Hematopoietic multipotent progenitor cell treated with erythropoietin and hydrocortisone succinate and interleukin-3 and kit ligand, for 6 days (in vitro differentiated cells): ENCODE measurements at regions not wholly inside any gene's neighbourhood (a gene's known extent, or its start where the extent isn't known, plus 50 kb on each side); places are given as distances from the start of the nearest gene placed in this dataset.

Experiments used
- DNase-seq: peaks from one replicate; pipeline ENCODE4 v3.0.0-alpha.2; 2015

DNA sequence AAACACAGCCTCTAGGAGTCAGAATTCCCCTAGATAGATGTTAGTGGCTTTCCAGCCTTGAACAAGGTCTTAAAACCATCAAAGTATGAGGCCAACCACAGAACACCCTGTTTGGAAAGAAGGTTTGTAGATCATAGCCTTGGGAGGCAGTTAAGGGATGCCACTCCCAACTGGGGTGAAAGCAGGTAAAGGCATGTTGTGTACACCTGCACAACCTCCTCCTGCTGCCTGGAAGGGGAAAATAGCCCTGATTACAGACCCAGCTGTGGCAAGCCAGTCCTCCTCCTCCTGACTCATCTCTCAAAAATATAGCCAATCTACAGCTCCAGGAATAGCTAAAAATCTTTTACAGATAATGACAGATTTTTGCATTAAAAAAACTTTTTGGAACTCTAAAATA lies 108.1 kb downstream of the RBM43 start:
- DNase-seq: no peak

DNA sequence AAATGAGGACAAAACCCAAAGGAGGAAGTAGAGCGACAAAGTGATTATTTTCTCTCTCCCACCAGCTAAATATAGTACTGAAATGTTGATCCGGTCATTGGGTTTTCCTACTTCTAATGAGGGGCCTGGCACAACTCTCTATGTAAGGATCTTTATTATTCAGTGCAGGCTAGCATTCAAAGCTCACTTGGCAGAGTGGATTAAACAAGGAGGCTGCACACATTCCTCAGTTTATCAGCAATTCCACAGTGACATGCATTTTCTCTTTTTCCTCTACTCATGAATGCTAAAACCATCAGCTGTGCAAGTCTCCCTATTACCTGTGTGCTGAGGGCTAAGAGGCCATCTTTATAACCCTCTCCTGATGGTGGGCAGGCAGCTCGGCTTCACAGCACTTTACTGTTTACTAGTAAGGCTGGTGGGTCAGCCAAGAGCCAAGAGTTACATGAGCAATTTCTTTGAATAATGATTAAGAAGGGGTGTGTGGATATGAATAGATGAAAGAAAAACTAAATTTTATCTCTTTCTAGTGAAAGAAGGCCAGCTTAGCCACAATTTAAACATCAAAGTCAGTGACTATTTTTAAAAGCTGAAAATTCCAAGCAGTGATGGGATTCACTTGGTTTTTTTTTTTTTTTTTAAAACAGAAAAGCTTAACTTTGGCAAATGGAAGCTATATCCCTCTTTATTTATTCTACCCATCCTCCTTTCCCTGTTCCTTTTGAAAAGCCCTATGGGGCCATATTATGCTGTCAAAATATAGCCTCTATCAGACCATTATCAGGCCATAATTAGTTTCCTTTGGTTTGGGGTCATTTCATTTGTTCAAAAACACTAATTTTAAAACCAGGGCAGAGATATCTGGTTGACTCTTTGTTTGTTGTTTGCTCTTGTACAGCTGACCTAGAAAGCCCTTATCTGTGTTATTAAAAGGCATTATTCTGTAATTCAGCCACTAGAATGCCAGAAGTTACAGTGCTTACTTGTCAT lies 111.0 kb downstream of the RBM43 start:
- no peak for DNase-seq

- no peak for DNase-seq
These were observed 123.2 kb downstream of the RBM43 start for GRCh38 chr2:151138507-151138906.

- DNase-seq: no peak
These were observed 124.1 kb downstream of the RBM43 start for GRCh38 chr2:151137526-151137925.

GRCh38 chr2:151120011-151120410 lies 141.7 kb downstream of the RBM43 start:
- DNase-seq: no peak

DNA sequence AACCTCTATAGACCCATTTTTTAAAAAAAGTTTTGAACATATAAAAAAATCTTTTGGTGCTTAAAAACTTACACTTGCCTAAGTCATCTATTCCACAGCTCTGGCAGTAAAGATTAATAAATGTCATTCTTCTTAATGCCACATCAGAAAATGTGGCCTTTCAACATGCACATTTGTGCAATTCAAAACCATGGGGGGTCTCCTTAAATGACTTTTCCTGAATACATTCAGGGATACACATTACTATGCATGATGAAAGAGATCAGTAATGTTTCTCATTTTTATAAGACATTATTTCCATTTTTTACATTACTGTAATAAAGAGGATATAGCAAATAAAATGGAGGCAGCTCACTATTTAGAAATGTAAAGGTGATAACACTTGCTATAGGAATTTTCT lies 142.3 kb downstream of the RBM43 start:
- no peak for DNase-seq

DNA sequence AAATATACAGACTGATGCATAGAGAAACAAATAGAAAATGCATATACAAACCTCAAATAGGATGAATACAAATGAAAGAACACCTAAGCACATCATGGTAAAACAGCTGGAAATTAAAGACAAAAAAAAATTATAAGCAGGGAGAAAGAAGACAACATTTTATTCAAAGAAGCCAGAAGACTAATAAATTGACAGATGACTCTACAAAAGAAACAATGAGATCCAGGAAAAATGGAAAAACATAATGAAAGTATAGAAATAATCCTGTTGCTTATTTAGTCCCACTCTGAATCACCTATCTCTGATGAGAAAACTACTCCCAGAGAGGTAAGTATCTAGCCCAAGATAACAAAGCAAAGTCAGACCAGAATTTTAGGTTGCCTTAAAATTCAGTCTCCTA lies 143.4 kb downstream of the RBM43 start:
- no peak for DNase-seq

- no peak for DNase-seq
These were observed 146.8 kb downstream of the RBM43 start for GRCh38 chr2:151114874-151115273.

DNA sequence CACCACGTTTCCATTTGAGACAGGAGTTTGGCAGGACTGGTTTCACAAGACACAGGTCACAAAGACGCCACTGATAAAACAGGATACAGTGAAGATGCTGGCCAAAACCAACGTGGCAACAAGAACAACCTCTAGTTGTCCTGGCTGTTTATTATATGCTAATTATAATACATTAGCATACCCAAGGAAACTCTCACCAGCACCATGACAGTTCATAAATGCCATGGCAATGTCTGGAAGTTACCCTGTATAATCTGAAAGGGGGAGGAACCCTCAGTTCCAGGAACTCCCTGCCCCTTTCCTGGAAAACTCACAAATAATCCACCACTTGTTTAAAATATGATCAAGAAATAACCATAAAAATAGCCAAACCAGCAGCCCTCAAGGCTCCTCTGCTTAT lies 148.3 kb downstream of the RBM43 start:
- no peak for DNase-seq

DNA sequence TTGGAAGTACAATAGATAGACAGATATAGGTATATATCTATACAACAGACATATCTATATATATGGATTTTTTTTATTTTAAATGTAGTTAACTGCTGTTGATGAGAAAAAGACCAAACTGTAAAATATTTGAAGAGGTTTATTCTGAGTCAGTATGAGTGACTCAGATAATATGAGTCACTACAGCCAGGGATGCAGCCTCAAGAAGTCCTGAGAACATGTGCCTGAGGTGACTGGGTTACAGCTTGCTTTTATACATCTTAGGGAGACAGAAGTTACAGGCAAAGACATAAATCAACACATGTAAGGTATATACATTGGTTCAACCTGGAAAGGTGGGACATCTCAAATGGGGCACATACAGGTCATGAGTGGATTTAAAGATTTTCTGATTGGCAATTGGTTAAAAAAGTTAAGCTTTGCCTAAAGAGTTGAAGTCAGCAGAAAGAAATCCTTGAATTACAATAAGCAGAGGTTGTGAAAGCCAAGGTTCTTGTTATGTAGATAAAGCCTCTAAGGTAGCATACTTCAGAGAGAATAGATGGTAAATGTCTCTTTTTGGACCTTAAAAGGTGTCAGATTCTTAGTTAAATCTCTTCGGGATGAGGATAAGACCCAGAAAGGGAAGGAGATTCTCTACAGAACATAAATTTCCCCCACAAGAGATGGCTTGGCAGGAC lies 149.9 kb downstream of the RBM43 start:
- no peak for DNase-seq

GRCh38 chr2:151106805-151107506 lies 154.7 kb downstream of the RBM43 start:
- no peak for DNase-seq

GRCh38 chr2:151103551-151103950 lies 158.1 kb downstream of the RBM43 start:
- no peak for DNase-seq

DNA sequence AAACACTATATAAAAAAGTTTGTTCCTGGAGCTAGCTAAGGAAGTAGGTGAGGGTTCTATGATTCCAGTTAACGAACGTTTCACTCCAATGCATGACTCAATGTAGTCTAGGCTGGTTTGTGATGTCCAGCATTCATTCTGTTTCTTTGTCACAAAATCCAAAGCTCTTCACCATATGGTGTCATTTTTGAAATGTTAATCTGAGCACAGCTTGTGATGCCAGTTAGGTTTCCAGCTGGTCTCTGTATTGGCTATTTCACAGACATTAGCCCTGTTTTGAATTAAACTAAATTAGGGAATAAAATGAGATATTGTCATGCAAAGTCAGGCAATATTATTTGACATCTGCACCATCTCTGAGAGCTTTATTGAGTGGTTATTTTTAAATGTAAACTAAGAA lies 159.4 kb downstream of the RBM43 start:
- no peak for DNase-seq

GRCh38 chr2:151098841-151099240 lies 162.8 kb downstream of the RBM43 start:
- no peak for DNase-seq

DNA sequence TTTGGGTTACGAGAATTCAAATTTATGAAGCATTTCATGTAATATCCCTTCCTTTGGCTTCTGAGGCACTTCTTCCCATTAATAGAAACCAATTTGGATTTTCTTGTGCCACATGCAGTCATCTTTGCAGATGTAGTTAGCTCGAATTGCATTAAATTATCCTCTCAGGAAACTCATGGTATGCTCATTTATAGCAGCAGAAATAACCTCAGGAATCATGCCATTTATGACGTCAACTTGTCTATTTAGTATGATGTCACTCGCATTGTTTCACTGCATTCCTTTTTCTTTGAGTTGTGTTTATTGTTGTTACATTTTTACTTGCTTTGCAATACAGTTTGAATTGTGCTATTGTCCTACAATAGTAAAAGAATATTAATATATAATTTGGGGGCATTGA lies 163.8 kb downstream of the RBM43 start:
- DNase-seq: no peak

GRCh38 chr2:151097128-151097527 lies 164.5 kb downstream of the RBM43 start:
- no peak for DNase-seq

- no peak for DNase-seq
These were observed 165.4 kb downstream of the RBM43 start for GRCh38 chr2:151096235-151096634.

DNA sequence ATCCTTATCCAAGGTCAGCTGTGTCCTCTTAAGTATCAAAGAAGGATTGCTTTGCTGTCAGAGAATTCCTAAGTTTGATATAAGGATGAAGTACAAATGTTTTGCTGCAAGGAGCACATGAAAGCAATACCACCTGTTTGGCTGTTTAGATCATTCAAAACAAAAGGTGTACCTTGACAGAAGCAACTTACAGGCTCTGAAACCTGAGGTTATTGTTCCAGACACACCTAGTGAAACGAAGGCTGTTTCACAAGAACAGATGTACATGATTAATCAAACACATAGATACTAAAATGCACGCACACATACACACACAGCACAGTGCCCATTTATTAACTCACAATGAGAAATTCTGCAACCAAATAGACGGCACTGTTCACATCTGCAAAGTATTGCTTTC lies 166.2 kb downstream of the RBM43 start:
- no peak for DNase-seq

DNA sequence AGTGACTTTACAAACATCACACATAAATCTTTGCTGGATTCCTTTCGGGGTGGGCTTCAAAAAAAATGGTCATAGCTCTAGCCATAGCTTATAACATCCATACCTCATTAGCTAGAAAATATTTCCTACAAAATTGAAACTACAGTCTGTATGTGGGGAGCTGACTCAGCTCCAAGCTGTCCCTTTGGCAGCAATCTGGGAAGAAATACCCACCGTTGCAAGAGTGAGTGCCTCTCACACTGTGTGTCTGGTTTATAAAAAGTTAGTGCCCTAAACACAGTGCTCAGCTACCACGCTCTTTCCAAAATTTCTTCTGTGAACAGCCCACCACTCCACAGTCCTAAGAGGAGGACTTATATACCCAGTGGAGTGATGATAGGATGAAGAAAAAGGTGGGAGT lies 170.1 kb downstream of the RBM43 start:
- no peak for DNase-seq

DNA sequence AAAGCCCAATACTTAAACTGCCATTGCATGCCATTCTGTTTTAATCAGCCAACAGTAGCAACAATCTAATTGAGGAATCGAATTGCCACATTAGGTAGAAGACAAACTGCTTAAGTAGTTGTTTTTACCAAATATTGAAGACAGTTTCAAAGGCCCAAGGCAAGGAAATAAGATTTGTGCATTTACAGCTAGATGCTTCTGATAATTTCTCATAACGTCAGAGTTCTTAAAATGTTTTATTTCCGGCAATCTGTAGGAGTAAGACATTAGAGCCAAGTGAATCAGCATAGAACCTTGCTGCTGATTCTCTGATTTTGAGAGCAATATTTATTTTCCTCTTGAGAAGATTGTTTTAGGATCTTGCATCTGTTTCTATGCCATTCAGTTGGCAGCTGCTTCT lies 174.3 kb downstream of the RBM43 start:
- no peak for DNase-seq

GRCh38 chr2:151085181-151085611 lies 176.5 kb downstream of the RBM43 start:
- DNase-seq: no peak

- DNase-seq: no peak
These were observed 177.5 kb downstream of the RBM43 start for GRCh38 chr2:151083856-151084795.
